GM10266 (cell line): ENCODE measurements at regions not wholly inside any gene's neighbourhood (a gene's known extent, or its start where the extent isn't known, plus 50 kb on each side); places are given as distances from the start of the nearest gene placed in this dataset.

ENCODE experiments used
- DNase-seq: peaks from one replicate; pipeline ENCODE4 v3.0.0; 2012; ENCODE audit errors: extremely low spot score
- TF ChIP-seq, protein P1 (sequence below): IDR thresholded peaks from 2 replicates; pipeline ENCODE4 v1.5.1; 2012; ENCODE audit warnings: mild to moderate bottlenecking, low read depth; ENCODE audit not compliant: control insufficient read depth, insufficient read depth; ENCODE audit errors: missing control alignments

GRCh38 chr14:82501554-82501953, 967.9 kb upstream of the SEL1L start:
- TF ChIP-seq, protein P1, sequence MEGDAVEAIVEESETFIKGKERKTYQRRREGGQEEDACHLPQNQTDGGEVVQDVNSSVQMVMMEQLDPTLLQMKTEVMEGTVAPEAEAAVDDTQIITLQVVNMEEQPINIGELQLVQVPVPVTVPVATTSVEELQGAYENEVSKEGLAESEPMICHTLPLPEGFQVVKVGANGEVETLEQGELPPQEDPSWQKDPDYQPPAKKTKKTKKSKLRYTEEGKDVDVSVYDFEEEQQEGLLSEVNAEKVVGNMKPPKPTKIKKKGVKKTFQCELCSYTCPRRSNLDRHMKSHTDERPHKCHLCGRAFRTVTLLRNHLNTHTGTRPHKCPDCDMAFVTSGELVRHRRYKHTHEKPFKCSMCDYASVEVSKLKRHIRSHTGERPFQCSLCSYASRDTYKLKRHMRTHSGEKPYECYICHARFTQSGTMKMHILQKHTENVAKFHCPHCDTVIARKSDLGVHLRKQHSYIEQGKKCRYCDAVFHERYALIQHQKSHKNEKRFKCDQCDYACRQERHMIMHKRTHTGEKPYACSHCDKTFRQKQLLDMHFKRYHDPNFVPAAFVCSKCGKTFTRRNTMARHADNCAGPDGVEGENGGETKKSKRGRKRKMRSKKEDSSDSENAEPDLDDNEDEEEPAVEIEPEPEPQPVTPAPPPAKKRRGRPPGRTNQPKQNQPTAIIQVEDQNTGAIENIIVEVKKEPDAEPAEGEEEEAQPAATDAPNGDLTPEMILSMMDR, result no peak
- no peak for DNase-seq

GRCh38 chr14:82502043-82502442, 968.4 kb upstream of the SEL1L start:
- TF ChIP-seq, protein P1, result no peak

DNA sequence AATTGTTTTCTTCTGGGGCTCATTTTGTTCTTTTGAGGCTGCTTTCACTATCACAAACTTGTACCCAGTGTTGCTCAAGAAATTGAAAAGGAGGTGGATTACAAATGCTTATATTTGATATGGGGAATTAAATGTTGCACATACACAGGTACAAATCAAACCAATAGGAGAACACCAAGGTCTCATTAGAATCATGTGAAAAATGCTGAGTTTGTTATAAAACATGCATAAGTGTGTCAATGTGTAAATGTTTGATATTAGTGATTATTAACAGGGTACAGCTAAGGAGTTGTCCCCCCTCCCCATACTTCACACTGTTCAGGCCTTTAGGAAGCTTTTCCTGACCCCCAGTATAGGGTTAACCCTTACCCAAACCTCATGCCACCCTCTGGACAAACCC, 971.2 kb upstream of the SEL1L start:
- no peak for DNase-seq
- TF ChIP-seq, protein P1, result no peak

More at GRCh38 chr14:82502043-82502442, 968.4 kb upstream of the SEL1L start:
- DNase-seq, result no peak

- DNase-seq, result no peak
- TF ChIP-seq, protein P1, result no peak
Measured at GRCh38 chr14:82510007-82510406, 976.4 kb upstream of the SEL1L start.

GRCh38 chr14:82511399-82511798, 977.7 kb upstream of the SEL1L start:
- TF ChIP-seq, protein P1, result no peak
- DNase-seq, result no peak

DNA sequence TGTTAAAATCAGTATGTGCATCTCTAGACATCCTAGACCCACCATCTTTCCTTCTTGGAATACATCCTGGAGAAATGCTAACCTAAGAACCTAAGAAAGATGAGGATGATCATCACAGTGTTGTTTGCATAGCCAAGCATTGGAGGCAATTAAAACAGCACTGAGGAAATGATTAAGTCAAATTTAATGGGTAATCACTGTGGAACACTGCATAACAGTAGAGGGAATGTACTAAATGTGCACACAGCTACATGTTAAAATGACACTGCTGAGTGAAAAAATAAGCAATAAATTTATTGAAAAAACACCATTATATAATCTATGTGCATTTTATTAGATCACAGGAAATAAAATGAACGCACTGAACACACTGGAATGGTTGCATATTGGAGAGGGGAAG, 987.1 kb upstream of the SEL1L start:
- TF ChIP-seq, protein P1, result no peak
- no peak for DNase-seq

- TF ChIP-seq, protein P1, result no peak
- DNase-seq, result no peak
Measured at GRCh38 chr14:82521191-82521590, 987.5 kb upstream of the SEL1L start.
